SK-N-SH (cell line): ENCODE measurements at regions not wholly inside any gene's neighbourhood (a gene's known extent, or its start where the extent isn't known, plus 50 kb on each side); places are given as distances from the start of the nearest gene placed in this dataset.

Source experiments
- CTCF ChIA-PET: fragments of 300-600, 350-600 bp; formaldehyde crosslinking; extraction: SDS; loops from one replicate; lab custom pipeline; 2021; lab: Yijun Ruan, JAX
- POLR2A ChIA-PET: fragments of 350-600 bp; sonication (Branson Sonifier 250); formaldehyde crosslinking; extraction: SDS; loops from one replicate; lab custom pipeline; 2020; ENCODE audit warnings: antibody characterized with exemption, inconsistent platforms; lab: Yijun Ruan, JAX
- DNase-seq: peaks from one replicate; pipeline ENCODE4 v3.0.0; 2012
- H2AFZ ChIP-seq: fragments of 200-600 bp; sonication (generic); 2 replicates; pipeline ENCODE4 v1.8.1; 2016; ENCODE audit warnings: antibody characterized with exemption, mild to moderate bottlenecking, low read depth
- H3F3A ChIP-seq: fragments of 200-600 bp; sonication (generic); replicated peaks from 2 replicates; pipeline ENCODE3; 2016; ENCODE audit warnings: antibody characterized with exemption, mild to moderate bottlenecking; ENCODE audit not compliant: insufficient read depth
- H3K27ac ChIP-seq, 2 experiments: fragments of 200-500 bp in 1 of 2; fragments of 200-600 bp in 1 of 2; sonication (Bioruptor generic) in 1 of 2; sonication (generic), shearing (Covaris generic) in 1 of 2; 2 replicates each; pipeline versions ENCODE4 v1.5.1 to v1.6.1; 2014 to 2016; ENCODE audit warnings: low read depth in 2 of 2, inconsistent platforms in 1 of 2, low read length in 1 of 2, mild to moderate bottlenecking in 1 of 2, mixed read lengths in 1 of 2
- H3K27me3 ChIP-seq: fragments of 200-600 bp; sonication (generic), shearing (Covaris generic); 2 replicates; pipeline ENCODE4 v1.6.1; 2016; ENCODE audit warnings: mixed run types; ENCODE audit not compliant: insufficient read depth
- H3K36me3 ChIP-seq, 2 experiments: fragments of 200-500 bp in 1 of 2; fragments of 200-600 bp in 1 of 2; sonication (Bioruptor generic) in 1 of 2; sonication (generic) in 1 of 2; replicated peaks in 1 of 2; 2 replicates each; pipeline versions ENCODE3 to v1.5.1; 2014 to 2016; ENCODE audit warnings: low read length in 1 of 2, mild to moderate bottlenecking in 1 of 2; ENCODE audit not compliant: insufficient read depth in 2 of 2, control insufficient read depth in 1 of 2
- H3K4me1 ChIP-seq, 2 experiments: fragments of 200-500 bp in 1 of 2; fragments of 200-600 bp in 1 of 2; sonication (Bioruptor generic) in 1 of 2; sonication (generic), shearing (Covaris generic) in 1 of 2; 2 replicates each; pipeline versions ENCODE4 v1.5.1 to v1.6.1; 2014 to 2016; ENCODE audit warnings: low read depth in 1 of 2, low read length in 1 of 2, mixed run types in 1 of 2; ENCODE audit not compliant: insufficient read depth in 2 of 2, control insufficient read depth in 1 of 2
- H3K4me2 ChIP-seq: fragments of 200-600 bp; sonication (generic), shearing (Covaris generic); 2 replicates; pipeline ENCODE4 v1.6.1; 2017; ENCODE audit warnings: mixed run types
- H3K4me3 ChIP-seq, 2 experiments: fragments of 200-500 bp in 1 of 2; fragments of 200-600 bp in 1 of 2; sonication (Bioruptor generic) in 1 of 2; sonication (generic), shearing (Covaris generic) in 1 of 2; 2 replicates each; pipeline versions ENCODE4 v1.5.1 to v1.8.1; 2014 to 2016; ENCODE audit warnings: low read depth in 2 of 2, inconsistent platforms in 1 of 2, low read length in 1 of 2, mild to moderate bottlenecking in 1 of 2, mixed read lengths in 1 of 2, moderate library complexity in 1 of 2
- H3K79me2 ChIP-seq: fragments of 200-600 bp; sonication (generic); 2 replicates; pipeline ENCODE4 v1.8.1; 2017; ENCODE audit warnings: mild to moderate bottlenecking; ENCODE audit not compliant: insufficient read depth
- H3K9ac ChIP-seq: fragments of 200-600 bp; sonication (generic); 2 replicates; pipeline ENCODE4 v1.6.1; 2017; ENCODE audit warnings: mixed run types
- H3K9me2 ChIP-seq: fragments of 200-600 bp; sonication (generic); 2 replicates; pipeline ENCODE4 v1.6.1; 2017; ENCODE audit warnings: mixed run types
- H3K9me3 ChIP-seq: fragments of 200-600 bp; sonication (generic); 2 replicates; pipeline ENCODE4 v1.6.1; 2017; ENCODE audit warnings: mixed run types, mild to moderate bottlenecking, moderate library complexity
- H4K20me1 ChIP-seq: fragments of 200-600 bp; sonication (generic); 2 replicates; pipeline ENCODE4 v1.6.1; 2017; ENCODE audit warnings: mild to moderate bottlenecking, mixed run types; ENCODE audit not compliant: insufficient read depth
- CTCF ChIP-seq: fragments of 200-600 bp; sonication (generic); IDR thresholded peaks from 2 replicates; pipeline ENCODE4 v1.6.1; 2017; ENCODE audit warnings: antibody characterized with exemption, mild to moderate bottlenecking, moderate library complexity
- FOSL2 ChIP-seq: IDR thresholded peaks from 2 replicates; pipeline ENCODE4 v1.4.0; 2012; ENCODE audit warnings: low read depth, mild to moderate bottlenecking, moderate library complexity, borderline replicate concordance
- FOXM1 ChIP-seq: IDR thresholded peaks from 2 replicates; pipeline ENCODE4 v1.4.0; 2012; ENCODE audit warnings: low read depth, mild to moderate bottlenecking
- GABPA ChIP-seq: IDR thresholded peaks from 2 replicates; pipeline ENCODE4 v1.4.0; 2012; ENCODE audit warnings: low read depth, mild to moderate bottlenecking
- GATA2 ChIP-seq: sonication (generic); formaldehyde crosslinking; IDR thresholded peaks from 2 replicates; pipeline ENCODE4 v1.5.0; 2020; ENCODE audit warnings: mild to moderate bottlenecking, missing genetic modification reagents
- IRF3 ChIP-seq: fragments of 150-350 bp; IDR thresholded peaks from 2 replicates; pipeline ENCODE4 v1.6.1; 2016; ENCODE audit warnings: mild to moderate bottlenecking, low read depth, low read length
- JUND ChIP-seq: IDR thresholded peaks from 2 replicates; pipeline ENCODE4 v1.4.0; 2012
- MEF2A ChIP-seq: IDR thresholded peaks from 2 replicates; pipeline ENCODE4 v1.4.0; 2012; ENCODE audit warnings: low read depth, borderline replicate concordance
- MXI1 ChIP-seq: IDR thresholded peaks from 2 replicates; pipeline ENCODE4 v1.6.1; 2012; ENCODE audit warnings: mild to moderate bottlenecking, low read depth, low read length, improper control_type of control experiment
- NRF1 ChIP-seq: IDR thresholded peaks from 2 replicates; pipeline ENCODE4 v1.6.1; 2012; ENCODE audit warnings: low read depth, mild to moderate bottlenecking, low read length
- RCOR1 ChIP-seq: fragments of 150-350 bp; IDR thresholded peaks from 2 replicates; pipeline ENCODE4 v1.6.1; 2017; ENCODE audit warnings: antibody characterized with exemption, low read length
- RFX5 ChIP-seq: IDR thresholded peaks from 2 replicates; pipeline ENCODE4 v1.6.1; 2012; ENCODE audit warnings: mild to moderate bottlenecking, improper control_type of control experiment, low read length
- SMC3 ChIP-seq: IDR thresholded peaks from 2 replicates; pipeline ENCODE4 v1.6.1; 2012; ENCODE audit warnings: low read depth, low read length, improper control_type of control experiment
- TAF1 ChIP-seq: IDR thresholded peaks from 2 replicates; pipeline ENCODE4 v1.6.1; 2012; ENCODE audit warnings: low read depth, mild to moderate bottlenecking, low read length, moderate library complexity, borderline replicate concordance
- TCF12 ChIP-seq: IDR thresholded peaks from 2 replicates; pipeline ENCODE4 v1.4.0; 2012
- ZBTB33 ChIP-seq: IDR thresholded peaks from 2 replicates; pipeline ENCODE4 v1.4.0; 2012; ENCODE audit warnings: low read depth, borderline replicate concordance
- WGBS: methylation state at CpG from one replicate; pipeline ENCODE4 v1.1.6; 2017; ENCODE audit warnings: low lambda C conversion rate; 5-methylcytosine and 5-hydroxymethylcytosine counted together
- TF ChIP-seq, protein P1 (sequence below): IDR thresholded peaks from 2 replicates; pipeline ENCODE4 v1.4.0; 2012; ENCODE audit warnings: low read depth, borderline replicate concordance

DNA sequence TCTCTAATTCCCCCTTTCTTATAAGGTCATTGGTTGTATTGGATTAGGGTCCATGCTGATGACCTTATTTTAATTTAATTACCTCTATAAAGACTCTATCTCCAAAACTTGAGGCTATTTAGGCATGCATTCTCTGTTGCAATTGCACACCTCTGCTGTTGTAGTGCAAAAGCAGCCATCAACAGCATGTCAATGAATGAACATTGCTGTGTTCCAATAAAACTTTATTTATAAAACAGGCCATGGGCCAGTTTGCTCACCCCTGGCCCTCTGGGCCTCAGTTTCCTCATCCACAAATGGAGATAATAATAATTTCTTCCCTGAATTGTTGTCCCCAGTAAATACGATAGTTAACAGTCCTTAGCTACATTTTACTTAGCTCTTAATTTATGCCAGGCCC lies 100.4 kb upstream of the USP24 start (continued):
- TF ChIP-seq ZBTB33: no peak
- no peak for TF ChIP-seq GATA2 (CRISPR knock-in tag)
- TF ChIP-seq IRF3: no peak
- TF ChIP-seq CTCF: no peak

DNA sequence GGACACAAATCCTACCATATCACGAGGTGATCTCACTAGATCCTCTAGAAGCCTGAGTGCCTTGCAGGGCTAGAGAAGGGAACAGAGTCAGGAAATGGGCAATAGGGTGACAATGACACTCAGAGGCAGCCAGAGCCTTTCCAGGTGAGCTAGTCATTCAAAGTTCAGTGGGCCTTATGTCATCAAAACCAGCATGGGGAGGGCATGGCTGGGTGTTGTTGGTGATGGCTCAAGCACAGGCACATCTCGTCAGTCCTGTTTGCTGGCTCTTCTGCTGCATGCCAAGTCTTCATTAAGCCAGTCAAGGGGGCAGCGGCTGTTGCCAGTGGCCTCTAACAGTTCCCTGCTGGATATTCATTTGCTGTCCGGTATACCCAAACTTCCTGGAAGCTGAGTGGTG lies 99.6 kb upstream of the USP24 start:
- H2AFZ ChIP-seq: no peak overlapping the region
- no peak overlapping the region for H3K27ac ChIP-seq
- H3K9me2 ChIP-seq: no peaks in the 10 kb centered on the region
- H3K4me1 ChIP-seq: peaks cover 11 to 27% of the 10 kb centered on the region in 2 experiments; a peak in 3 of 4 replicates
- H3F3A ChIP-seq: peaks cover 15% of the 10 kb centered on the region
- no peaks in the 10 kb centered on the region for H3K36me3 ChIP-seq
- WGBS: 97% methylated on average over 3 of the region's 4 CpGs
- H3K9ac ChIP-seq: no peak overlapping the region
- H3K4me3 ChIP-seq: no peak overlapping the region
- POLR2A ChIA-PET: no interaction called here
- H3K27me3 ChIP-seq: no peaks in the 10 kb centered on the region
- H3K79me2 ChIP-seq: no peaks in the 10 kb centered on the region
- TF ChIP-seq JUND (no peak), RFX5 (no peak), MXI1 (no peak), GABPA (no peak), SMC3 (no peak), MEF2A (no peak), FOXM1 (no peak), FOSL2 (no peak), TCF12 (no peak), TAF1 (no peak), RCOR1 (no peak), NRF1 (no peak)
- TF ChIP-seq, protein P1, sequence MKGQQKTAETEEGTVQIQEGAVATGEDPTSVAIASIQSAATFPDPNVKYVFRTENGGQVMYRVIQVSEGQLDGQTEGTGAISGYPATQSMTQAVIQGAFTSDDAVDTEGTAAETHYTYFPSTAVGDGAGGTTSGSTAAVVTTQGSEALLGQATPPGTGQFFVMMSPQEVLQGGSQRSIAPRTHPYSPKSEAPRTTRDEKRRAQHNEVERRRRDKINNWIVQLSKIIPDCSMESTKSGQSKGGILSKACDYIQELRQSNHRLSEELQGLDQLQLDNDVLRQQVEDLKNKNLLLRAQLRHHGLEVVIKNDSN: no peak
- no peak for DNase-seq
- H4K20me1 ChIP-seq: no peaks in the 10 kb centered on the region
- H3K9me3 ChIP-seq: no peaks in the 10 kb centered on the region
- no peak overlapping the region for H3K4me2 ChIP-seq
- CTCF ChIA-PET: no interaction called here
